ENCODE measurements at regions not wholly inside any gene's neighbourhood (a gene's known extent, or its start where the extent isn't known, plus 50 kb on each side); places are given as distances from the start of the nearest gene placed in this dataset.
A peak's percentile ranks its signal among the peaks of the same experiment; 100 is the strongest.

DNA sequence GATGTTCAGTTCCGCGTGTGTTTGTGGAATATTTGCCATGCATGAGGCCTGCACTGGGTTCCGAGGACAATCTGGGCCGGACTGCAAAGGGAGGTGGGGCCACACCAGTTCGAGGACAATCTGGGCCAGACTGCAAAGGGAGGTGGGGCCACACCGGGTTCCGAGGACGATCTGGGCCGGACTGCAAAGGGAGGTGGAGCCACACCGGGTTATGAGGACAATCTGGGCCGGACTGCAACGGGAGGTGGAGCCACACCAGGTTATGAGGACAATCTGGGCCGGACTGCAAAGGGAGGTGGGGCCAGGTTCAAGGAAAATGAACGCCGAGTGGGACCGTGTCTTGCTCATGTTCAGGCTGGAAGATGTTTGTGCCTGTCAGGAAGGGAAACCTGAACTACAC is 97.8 kb upstream of the HDAC4 start (continued):
- TF ChIP-seq, protein P1, sequence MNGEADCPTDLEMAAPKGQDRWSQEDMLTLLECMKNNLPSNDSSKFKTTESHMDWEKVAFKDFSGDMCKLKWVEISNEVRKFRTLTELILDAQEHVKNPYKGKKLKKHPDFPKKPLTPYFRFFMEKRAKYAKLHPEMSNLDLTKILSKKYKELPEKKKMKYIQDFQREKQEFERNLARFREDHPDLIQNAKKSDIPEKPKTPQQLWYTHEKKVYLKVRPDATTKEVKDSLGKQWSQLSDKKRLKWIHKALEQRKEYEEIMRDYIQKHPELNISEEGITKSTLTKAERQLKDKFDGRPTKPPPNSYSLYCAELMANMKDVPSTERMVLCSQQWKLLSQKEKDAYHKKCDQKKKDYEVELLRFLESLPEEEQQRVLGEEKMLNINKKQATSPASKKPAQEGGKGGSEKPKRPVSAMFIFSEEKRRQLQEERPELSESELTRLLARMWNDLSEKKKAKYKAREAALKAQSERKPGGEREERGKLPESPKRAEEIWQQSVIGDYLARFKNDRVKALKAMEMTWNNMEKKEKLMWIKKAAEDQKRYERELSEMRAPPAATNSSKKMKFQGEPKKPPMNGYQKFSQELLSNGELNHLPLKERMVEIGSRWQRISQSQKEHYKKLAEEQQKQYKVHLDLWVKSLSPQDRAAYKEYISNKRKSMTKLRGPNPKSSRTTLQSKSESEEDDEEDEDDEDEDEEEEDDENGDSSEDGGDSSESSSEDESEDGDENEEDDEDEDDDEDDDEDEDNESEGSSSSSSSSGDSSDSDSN (IDR thresholded peaks at IDR 0.05; ENCODE audit: borderline replicate concordance in 1 of 2, low read depth in 2 of 2, low read length in 2 of 2), result no peak

GRCh38 chr2:239496700-239497099 is 95.9 kb upstream of the HDAC4 start:
- no peaks in the 10 kb centered on the region; a peak in 1 of 5 replicates for H3K4me1 ChIP-seq (replicated peaks in 1 of 2; ENCODE audit: control insufficient read depth in 2 of 2, insufficient read depth in 2 of 2, low read length in 2 of 2)
- H2AFZ ChIP-seq (ENCODE audit: low read depth, low read length), result no peak overlapping the region
- H3K9me1 ChIP-seq (ENCODE audit: control insufficient read depth, insufficient read depth, low read length), result no peaks in the 10 kb centered on the region
- H3K36me3 ChIP-seq (ENCODE audit: control insufficient read depth, insufficient read depth, low read length), result no peaks in the 10 kb centered on the region
- ChIA-PET CTCF (ENCODE audit: low intra/inter-chr PET ratio) (no interaction called here), POLR2A (no interaction called here)
- no peaks in the 10 kb centered on the region for H4K20me1 ChIP-seq (replicated peaks; ENCODE audit: control insufficient read depth, insufficient read depth, low read length)
- TF ChIP-seq FOS (IDR thresholded peaks at IDR 0.05; ENCODE audit: extremely low read depth, insufficient read length), result peak; percentile 39
- TF ChIP-seq ZBTB43 (CRISPR knock-in tag; IDR thresholded peaks at IDR 0.05), result no peak
- TF ChIP-seq, protein P2, sequence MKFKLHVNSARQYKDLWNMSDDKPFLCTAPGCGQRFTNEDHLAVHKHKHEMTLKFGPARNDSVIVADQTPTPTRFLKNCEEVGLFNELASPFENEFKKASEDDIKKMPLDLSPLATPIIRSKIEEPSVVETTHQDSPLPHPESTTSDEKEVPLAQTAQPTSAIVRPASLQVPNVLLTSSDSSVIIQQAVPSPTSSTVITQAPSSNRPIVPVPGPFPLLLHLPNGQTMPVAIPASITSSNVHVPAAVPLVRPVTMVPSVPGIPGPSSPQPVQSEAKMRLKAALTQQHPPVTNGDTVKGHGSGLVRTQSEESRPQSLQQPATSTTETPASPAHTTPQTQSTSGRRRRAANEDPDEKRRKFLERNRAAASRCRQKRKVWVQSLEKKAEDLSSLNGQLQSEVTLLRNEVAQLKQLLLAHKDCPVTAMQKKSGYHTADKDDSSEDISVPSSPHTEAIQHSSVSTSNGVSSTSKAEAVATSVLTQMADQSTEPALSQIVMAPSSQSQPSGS (CRISPR knock-in tag; IDR thresholded peaks at IDR 0.05), result no peak
- no peak for TF ChIP-seq NCOR1 (IDR thresholded peaks at IDR 0.05)
- TF ChIP-seq MCM2 (IDR thresholded peaks at IDR 0.05; ENCODE audit: low read depth), result no peak
- TF ChIP-seq ASH1L (IDR thresholded peaks at IDR 0.05; ENCODE audit: borderline replicate concordance, low read depth, partially characterized antibody), result peak; percentile 70
- no peak for TF ChIP-seq ZNF561 (CRISPR knock-in tag; conservative IDR thresholded peaks at IDR 0.05)
- TF ChIP-seq MXI1 (IDR thresholded peaks at IDR 0.05; ENCODE audit: low read depth, low read length), result no peak
- TF ChIP-seq PKNOX1 (IDR thresholded peaks at IDR 0.05), result peak; percentile 96
- no peak for TF ChIP-seq TCF3 (CRISPR knock-in tag; IDR thresholded peaks at IDR 0.05)
- TF ChIP-seq NFYB (IDR thresholded peaks at IDR 0.05; ENCODE audit: extremely low read depth, insufficient read length), result peak; percentile 49
- TF ChIP-seq ATF4 (CRISPR knock-in tag; IDR thresholded peaks at IDR 0.05), result no peak
- H3K79me2 ChIP-seq (ENCODE audit: control insufficient read depth, insufficient read depth, low read length), result no peaks in the 10 kb centered on the region
- peak; percentile 16 to 58 (median 43) for DNase-seq (ENCODE audit: extremely low read depth in 1 of 4, low spot score in 3 of 4)
- in situ Hi-C loops (cut with MboI), result no loop called here
- H3K27ac ChIP-seq (ENCODE audit: extremely low read depth, low read depth, low read length), result no peak overlapping the region
- H3K4me2 ChIP-seq (ENCODE audit: insufficient read depth, low read length), result no peak overlapping the region
- no peaks in the 10 kb centered on the region for H3K9me3 ChIP-seq (replicated peaks; ENCODE audit: control insufficient read depth, insufficient read depth, low read depth, low read length)
- 0% methylated on average over 2 of the region's 2 CpGs for WGBS (ENCODE audit: insufficient coverage, low coverage, missing lambda C conversion rate)
- peak; percentile 94 for ATAC-seq
- H3K27me3 ChIP-seq (ENCODE audit: control insufficient read depth in 2 of 2, insufficient read depth in 2 of 2, low read length in 2 of 2), result peaks cover 0 to 52% of the 10 kb centered on the region in 2 experiments; a peak in 3 of 5 replicates
- H3K4me3 ChIP-seq, result no peak overlapping the region
- peak; percentile 55 for FAIRE-seq
- BruUV-seq (replicated peaks), result no TSS peak
- no peak overlapping the region for H3K9ac ChIP-seq (ENCODE audit: insufficient read depth in 1 of 2, low read depth in 2 of 2, low read length in 2 of 2)
- intact Hi-C loops (cut with micrococcal nuclease), result no loop called here
